ENCODE measurements at regions not wholly inside any gene's neighbourhood (a gene's known extent, or its start where the extent isn't known, plus 50 kb on each side); places are given as distances from the start of the nearest gene placed in this dataset.
"Not testable (repeated sequence)": the region's sequence is repeated elsewhere in the genome, so short reads cannot be mapped to it uniquely, and the experiment has no call there.

DNA sequence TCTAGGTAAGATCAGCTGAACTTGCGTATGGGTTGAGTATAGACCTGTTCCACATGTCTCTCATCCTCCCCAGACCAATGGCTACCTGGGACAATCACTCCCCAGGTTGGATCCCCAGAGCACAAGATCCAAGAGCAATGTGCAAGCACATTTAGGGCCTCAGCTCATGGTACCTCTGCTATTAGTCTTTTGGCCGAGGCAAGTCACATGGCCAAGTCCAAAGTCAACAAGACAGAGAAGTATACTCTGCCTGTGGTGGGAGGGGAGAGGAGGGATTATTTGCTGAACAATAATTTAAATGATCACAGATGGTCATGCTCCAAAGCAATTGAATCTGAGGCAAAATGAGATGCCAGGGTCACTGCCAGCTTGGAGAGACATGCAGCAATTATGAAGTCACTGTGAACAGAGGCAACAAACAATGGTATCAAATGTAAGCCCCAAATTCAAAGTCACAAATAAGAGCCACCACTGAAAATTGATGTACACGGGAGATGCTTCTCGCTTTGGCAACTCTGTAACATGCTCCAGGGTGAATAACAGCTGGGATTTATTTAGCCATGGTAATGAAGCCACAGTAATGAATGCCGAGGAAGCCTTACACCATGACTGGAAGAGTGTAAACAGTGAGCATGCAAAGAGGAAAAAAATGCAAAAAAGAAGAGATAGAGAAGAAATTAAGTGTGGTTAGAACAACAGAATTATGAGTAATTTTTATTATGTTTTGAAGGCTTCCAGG is 149.1 kb downstream of the ZNF281 start:
- 25 to 26% methylated on average over 5 of the region's 5 CpGs for WGBS, 2 experiments (ENCODE audit: low coverage in 1 of 2, low lambda C conversion rate in 2 of 2, missing lambda C conversion rate in 2 of 2)
- TF ChIP-seq EZH2 (IDR thresholded peaks at IDR 0.05; ENCODE audit: insufficient read depth, poor library complexity, severe bottlenecking) (no peak), EZH2phosphoT487 (IDR thresholded peaks at IDR 0.05; ENCODE audit: insufficient read depth, low read depth) (no peak)
- no peaks in the 10 kb centered on the region for H3K36me3 ChIP-seq (ENCODE audit: low read depth)
- no peak overlapping the region for H3K4me3 ChIP-seq
- no peaks in the 10 kb centered on the region for H3K79me2 ChIP-seq (ENCODE audit: insufficient read depth)
- no peaks in the 10 kb centered on the region for H3K27me3 ChIP-seq (replicated peaks; ENCODE audit: insufficient read depth)
- H3K9me3 ChIP-seq (ENCODE audit: low read depth): no peaks in the 10 kb centered on the region
- DNase-seq: peak; percentile 63
- in situ Hi-C loops (cut with MboI): no loop called here
- H3F3A ChIP-seq (ENCODE audit: insufficient read depth): no peaks in the 10 kb centered on the region
- no peaks in the 10 kb centered on the region for H3K9me2 ChIP-seq (ENCODE audit: insufficient read depth)
- H2AFZ ChIP-seq: no peak overlapping the region
- no peak overlapping the region for H3K9ac ChIP-seq
- H3K4me2 ChIP-seq (ENCODE audit: unreplicated experiment): no peak overlapping the region
- H3K27ac ChIP-seq: no peak overlapping the region
- no peaks in the 10 kb centered on the region for H4K20me1 ChIP-seq (ENCODE audit: insufficient read depth)
- H3K4me1 ChIP-seq (ENCODE audit: insufficient read depth): no peaks in the 10 kb centered on the region; the same call in 1 of the 2 replicates

DNA sequence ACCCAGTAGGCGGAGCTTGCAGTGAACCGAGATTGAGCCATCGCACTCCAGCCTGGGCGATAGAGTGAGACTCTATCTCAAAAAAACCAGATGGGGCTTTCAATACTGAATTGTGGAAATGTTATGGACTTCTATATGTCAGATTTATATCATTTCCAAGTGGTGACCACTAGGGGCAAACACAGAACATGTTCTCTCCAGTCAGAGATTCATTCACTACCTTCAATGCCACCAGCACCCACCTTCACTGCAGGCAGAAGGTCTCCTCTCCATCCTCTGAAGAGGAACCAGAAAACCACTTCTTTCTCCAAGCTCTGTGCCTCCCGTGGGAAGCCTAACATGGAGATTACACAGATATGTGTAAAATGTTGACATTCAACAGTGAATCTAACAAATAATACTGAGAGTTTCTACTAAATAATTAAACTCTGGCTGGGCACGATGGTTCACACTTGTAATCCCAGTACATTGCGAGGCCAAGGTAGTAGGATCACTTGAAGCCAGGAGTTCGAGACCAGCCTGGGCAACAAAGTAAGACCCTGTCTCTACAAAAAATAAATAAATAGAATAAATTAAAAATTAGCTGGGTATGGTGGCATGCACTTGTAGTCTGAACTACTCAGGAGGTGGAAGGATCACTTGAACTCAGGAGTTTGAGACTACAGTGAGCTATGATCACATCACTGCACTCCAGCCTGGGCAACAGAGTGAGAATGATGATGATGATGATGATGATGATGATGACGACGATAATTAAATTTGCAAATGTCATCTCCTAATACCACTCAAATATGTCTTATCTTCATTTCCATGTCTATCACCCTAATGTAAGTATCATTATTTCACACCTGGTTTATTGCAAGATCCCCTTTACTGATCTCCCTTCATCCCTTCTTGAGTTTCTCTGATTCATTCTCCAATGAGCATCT is 151.1 kb downstream of the ZNF281 start:
- H3K36me3 ChIP-seq (ENCODE audit: low read depth): no peaks in the 10 kb centered on the region
- H3K4me3 ChIP-seq: no peak overlapping the region
- H3F3A ChIP-seq (ENCODE audit: insufficient read depth): no peaks in the 10 kb centered on the region
- H3K9me3 ChIP-seq (ENCODE audit: low read depth): no peaks in the 10 kb centered on the region
- no peak overlapping the region for H3K27ac ChIP-seq
- H3K4me2 ChIP-seq (ENCODE audit: unreplicated experiment): no peak overlapping the region
- H4K20me1 ChIP-seq (ENCODE audit: insufficient read depth): no peaks in the 10 kb centered on the region
- H3K4me1 ChIP-seq (ENCODE audit: insufficient read depth): no peaks in the 10 kb centered on the region; the same call in 1 of the 2 replicates
- WGBS, 2 experiments (ENCODE audit: low coverage in 1 of 2, low lambda C conversion rate in 2 of 2, missing lambda C conversion rate in 2 of 2): 75 to 82% methylated on average over 10 of the region's 10 CpGs
- H3K9ac ChIP-seq: no peak overlapping the region
- in situ Hi-C loops (cut with MboI): no loop called here
- no peak for TF ChIP-seq EZH2 (IDR thresholded peaks at IDR 0.05; ENCODE audit: insufficient read depth, poor library complexity, severe bottlenecking)
- TF ChIP-seq EZH2phosphoT487 (IDR thresholded peaks at IDR 0.05; ENCODE audit: insufficient read depth, low read depth): no peak
- H2AFZ ChIP-seq: no peak overlapping the region
- no peaks in the 10 kb centered on the region for H3K27me3 ChIP-seq (replicated peaks; ENCODE audit: insufficient read depth)
- H3K9me2 ChIP-seq (ENCODE audit: insufficient read depth): no peaks in the 10 kb centered on the region
- H3K79me2 ChIP-seq (ENCODE audit: insufficient read depth): no peaks in the 10 kb centered on the region
- DNase-seq: peak; percentile 45

DNA sequence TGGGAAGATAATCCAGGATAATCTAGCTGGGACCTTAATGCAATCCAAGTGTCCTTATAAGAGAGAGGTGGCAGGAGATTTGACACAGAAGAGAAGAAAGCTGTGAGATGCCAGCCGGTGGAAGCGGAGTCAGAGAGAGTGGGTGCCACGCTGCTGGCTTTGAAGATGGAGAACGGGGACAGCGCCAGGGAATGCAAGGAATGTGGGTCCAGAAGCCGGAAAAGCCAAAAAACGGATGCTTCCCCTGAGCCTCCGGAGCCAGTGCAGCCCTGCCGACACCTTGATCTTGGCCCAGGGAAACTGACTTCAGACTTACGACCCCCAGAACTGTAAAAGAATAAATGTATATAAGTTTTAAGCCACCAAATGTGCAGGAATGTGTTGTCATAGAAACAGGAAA is 152.6 kb downstream of the ZNF281 start:
- H4K20me1 ChIP-seq (ENCODE audit: insufficient read depth): no peaks in the 10 kb centered on the region
- no peak overlapping the region for H3K27ac ChIP-seq
- H3K4me1 ChIP-seq (ENCODE audit: insufficient read depth): no peaks in the 10 kb centered on the region; the same call in 1 of the 2 replicates
- 36 to 47% methylated on average over 10 of the region's 10 CpGs for WGBS, 2 experiments (ENCODE audit: low coverage in 1 of 2, low lambda C conversion rate in 2 of 2, missing lambda C conversion rate in 2 of 2)
- no peak overlapping the region for H3K9ac ChIP-seq
- TF ChIP-seq EZH2phosphoT487 (IDR thresholded peaks at IDR 0.05; ENCODE audit: insufficient read depth, low read depth) (no peak), EZH2 (IDR thresholded peaks at IDR 0.05; ENCODE audit: insufficient read depth, poor library complexity, severe bottlenecking) (no peak)
- H2AFZ ChIP-seq: peak overlapping the region; percentile 55; the same call in 1 of the 2 replicates
- no peak for DNase-seq
- H3K4me2 ChIP-seq (ENCODE audit: unreplicated experiment): peak overlapping the region; percentile 8
- no peaks in the 10 kb centered on the region for H3K9me3 ChIP-seq (ENCODE audit: low read depth)
- in situ Hi-C loops (cut with MboI): no loop called here
- no peak overlapping the region for H3K4me3 ChIP-seq
- no peaks in the 10 kb centered on the region for H3F3A ChIP-seq (ENCODE audit: insufficient read depth)
- no peaks in the 10 kb centered on the region for H3K79me2 ChIP-seq (ENCODE audit: insufficient read depth)
- H3K9me2 ChIP-seq (ENCODE audit: insufficient read depth): no peaks in the 10 kb centered on the region
- H3K27me3 ChIP-seq (replicated peaks; ENCODE audit: insufficient read depth): no peaks in the 10 kb centered on the region
- no peaks in the 10 kb centered on the region for H3K36me3 ChIP-seq (ENCODE audit: low read depth)

DNA sequence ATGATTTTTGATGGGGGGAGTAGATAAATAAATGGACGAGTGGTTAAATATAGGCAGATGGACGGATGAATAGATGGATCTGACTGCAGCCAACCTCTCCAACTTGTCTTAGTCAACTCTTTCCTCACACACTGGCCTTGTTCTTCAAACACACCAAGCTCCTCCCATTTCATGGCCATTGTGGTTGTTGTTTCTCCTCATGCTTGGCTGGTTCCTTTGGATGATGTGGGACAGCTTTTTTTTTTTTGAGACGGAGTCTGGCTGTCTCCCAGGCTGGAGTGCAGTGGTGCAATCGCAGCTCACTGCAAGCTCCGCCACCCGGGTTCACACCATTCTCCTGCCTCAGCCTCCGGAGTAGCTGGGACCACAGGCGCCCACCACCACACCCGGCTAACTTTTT is 155.2 kb downstream of the ZNF281 start:
- DNase-seq; in situ Hi-C loops (cut with MboI); H2AFZ ChIP-seq: not testable (repeated sequence)

More for the DNA sequence above, 155.2 kb downstream of the ZNF281 start:
- H3K36me3 ChIP-seq (ENCODE audit: low read depth); H3K9me2 ChIP-seq (ENCODE audit: insufficient read depth); H3F3A ChIP-seq (ENCODE audit: insufficient read depth); H3K79me2 ChIP-seq (ENCODE audit: insufficient read depth); H3K4me2 ChIP-seq (ENCODE audit: unreplicated experiment); H3K4me3 ChIP-seq; H3K9ac ChIP-seq; H3K27me3 ChIP-seq (replicated peaks; ENCODE audit: insufficient read depth); H4K20me1 ChIP-seq (ENCODE audit: insufficient read depth); H3K9me3 ChIP-seq (ENCODE audit: low read depth); H3K27ac ChIP-seq; H3K4me1 ChIP-seq (ENCODE audit: insufficient read depth): not testable (repeated sequence)
- 88 to 91% methylated on average over 8 to 9 of the region's 9 CpGs for WGBS, 2 experiments (ENCODE audit: low coverage in 1 of 2, low lambda C conversion rate in 2 of 2, missing lambda C conversion rate in 2 of 2)
